Hematopoietic multipotent progenitor cell treated with erythropoietin and hydrocortisone succinate and interleukin-3 and kit ligand, for 6 days (in vitro differentiated cells): ENCODE measurements at regions not wholly inside any gene's neighbourhood (a gene's known extent, or its start where the extent isn't known, plus 50 kb on each side); places are given as distances from the start of the nearest gene placed in this dataset.

Experiments used
- DNase-seq: peaks from one replicate; pipeline ENCODE4 v3.0.0-alpha.2; 2015

DNA sequence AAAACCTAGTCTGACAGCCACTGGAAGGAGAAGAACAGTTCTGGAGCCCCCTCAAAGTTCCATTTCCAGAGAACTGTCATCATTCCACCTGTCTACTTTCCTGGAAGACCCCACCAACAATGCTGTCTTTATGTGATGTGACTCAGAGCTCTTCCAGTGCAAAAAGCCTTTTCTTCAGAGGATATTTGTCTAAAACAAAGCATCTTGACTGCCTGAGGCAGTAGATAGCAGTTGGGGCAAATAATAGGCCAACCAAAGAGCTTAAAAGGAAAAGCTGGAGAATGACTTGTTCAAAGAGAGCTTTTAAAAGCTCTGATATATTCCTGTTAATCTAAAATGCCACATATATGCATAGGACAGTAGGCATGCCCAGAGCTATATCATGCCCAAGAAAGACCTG lies 62.6 kb downstream of the MIS18A start:
- DNase-seq, result no peak

DNA sequence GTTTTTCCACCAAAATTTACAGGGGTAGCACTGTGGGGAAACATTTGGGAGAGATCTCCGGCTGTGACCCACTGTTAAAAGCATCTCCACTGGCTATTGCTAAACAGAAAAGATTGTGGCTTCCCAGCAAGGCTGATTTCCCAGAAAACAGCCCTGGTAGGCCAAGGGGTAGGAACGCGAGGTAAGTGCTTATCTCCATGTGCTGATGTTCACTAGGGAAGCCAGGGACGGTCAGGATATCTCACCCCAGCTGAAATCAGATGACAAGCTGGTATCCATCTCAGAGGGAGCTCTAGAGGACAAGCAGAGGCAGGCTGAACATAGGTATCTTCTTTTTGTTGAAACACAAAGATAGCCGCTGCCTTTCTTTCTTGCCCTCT lies 63.6 kb downstream of the MIS18A start:
- no peak for DNase-seq

DNA sequence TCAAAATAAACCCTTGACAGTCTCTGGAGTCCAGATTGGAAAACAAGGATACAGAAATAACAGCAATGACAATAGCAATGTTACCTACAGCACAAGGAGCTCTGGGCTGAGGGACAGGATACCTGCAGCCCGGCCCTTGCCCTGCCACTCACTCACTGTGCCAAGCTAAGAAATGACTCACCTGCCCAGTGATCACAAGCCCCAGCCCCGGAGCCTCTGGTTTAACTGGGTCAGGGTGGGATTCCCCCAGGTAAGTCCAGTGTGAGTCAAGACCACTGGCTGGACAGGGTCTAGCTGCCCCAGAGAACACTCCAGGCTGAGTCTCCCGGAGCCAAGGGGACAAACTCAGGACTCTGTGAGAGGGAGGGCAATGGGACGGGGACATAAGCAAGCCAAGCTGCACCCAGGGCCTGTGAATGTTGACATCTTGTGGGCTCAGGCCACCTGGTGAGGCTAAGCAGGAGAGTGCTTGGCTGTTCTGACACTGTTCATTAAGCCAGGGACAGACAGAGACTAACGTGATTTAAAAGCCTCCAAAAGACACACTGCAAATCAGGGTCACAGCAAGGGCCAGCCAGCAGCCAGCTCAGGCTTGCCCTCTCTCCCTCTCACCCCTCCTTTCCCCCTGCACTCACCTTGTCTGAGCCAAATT lies 64.1 kb downstream of the MIS18A start:
- no peak for DNase-seq

DNA sequence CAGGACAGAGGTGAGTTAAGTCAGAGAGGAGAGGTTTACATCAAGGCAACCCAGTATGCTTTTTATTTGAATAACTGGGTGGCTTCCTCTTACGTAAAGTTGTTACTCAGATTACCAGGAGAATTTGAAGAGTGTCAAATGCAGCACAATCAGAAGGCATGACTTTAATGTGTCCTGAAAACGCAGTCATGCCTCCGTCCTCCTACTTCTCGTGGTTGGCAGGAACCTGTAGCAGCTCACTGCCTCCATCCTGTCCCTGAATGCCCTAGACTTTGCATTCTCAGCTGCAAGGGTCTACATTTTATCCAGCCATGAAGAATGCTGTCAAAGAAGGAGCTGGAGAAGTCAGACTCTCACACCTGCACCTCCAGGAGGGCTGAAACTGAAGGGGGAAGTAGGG lies 66.7 kb downstream of the MIS18A start:
- no peak for DNase-seq

DNA sequence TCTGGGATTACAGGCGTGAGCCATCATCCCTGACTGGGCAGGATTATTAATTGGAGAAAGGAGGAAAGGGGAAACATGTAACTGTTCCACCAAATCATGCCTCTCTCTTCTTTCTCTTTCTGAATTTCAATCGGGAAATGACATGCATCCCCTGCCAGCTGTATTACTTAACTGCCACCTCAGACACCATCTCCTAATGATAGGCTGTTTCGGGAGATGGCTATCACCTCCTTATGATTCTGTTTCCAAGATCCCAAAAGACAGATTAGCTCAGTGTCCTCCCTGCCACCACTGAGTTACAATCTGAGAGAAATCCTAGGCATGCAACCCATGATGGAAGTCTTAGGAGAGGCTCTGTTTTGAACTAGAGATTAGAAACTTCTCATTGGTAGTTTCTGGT lies 67.5 kb downstream of the MIS18A start:
- no peak for DNase-seq

DNA sequence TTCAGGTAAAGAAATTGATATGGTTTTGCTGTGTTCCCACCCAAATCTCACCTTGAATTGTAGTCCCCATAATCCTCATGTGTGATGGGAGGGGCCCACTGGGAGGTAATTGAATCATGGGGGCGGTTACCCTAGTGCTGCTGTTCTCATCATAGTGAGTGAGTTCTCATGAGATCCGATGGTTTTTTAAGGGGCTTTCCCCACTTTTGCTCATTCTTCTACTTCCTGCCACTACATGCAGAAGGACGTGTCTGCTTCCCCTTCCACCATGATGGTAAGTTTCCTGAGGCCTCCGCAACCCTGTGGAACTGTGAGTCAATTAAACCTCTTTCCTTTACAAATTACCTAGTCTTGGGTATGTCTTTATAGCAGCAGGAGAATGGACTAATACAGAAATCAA lies 69.3 kb downstream of the MIS18A start:
- DNase-seq, result no peak

DNA sequence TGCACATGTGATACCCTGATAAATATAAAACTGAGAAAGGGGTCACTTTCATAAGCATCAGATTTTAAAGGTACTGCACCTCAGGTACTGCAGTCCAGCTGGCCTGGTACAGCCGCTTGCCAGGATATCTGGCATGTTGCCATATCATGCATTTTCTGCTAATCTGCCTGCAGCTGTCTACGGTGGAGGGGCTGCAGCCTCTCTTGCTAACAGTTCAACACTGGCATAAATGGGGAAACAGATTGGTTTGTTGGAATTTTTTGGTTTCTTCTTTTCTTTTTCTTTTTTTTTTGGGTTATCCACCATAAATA lies 71.5 kb downstream of the MIS18A start:
- no peak for DNase-seq

DNA sequence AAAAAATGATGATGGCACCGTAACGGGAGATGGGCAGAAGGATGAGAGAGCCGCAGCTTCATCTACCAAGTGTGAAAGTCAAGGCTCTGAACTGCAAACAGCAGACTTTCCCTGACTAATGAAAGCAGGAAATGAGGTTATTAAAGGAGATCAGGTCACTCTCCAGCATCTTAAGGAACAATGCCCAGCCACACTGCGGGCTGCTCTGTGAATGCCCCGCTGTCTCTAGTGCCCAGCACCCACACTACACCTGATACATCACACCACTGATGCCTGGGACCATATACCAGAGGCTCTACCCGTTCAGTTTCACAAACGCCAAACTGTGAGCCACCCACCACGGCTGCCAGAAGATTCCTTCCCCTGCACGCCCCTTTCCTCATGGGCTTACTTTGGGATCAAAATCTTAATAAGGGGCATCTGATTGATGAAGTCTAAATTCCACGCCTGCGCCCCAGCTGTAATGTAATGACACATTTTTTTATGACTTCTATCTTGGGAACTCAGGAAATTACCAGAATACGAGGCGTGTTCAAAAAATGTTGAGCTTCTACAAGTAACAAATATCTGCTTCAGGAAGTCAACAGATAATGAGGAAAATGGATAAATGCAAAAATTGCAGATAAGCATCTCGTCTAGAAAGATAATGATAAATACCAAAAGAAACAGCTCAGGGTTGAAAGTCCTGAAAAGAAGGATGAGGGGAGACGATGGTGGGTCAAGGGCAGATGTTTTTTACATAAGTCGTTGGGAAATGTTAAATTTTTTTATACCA lies 72.0 kb downstream of the MIS18A start:
- DNase-seq, result no peak

DNA sequence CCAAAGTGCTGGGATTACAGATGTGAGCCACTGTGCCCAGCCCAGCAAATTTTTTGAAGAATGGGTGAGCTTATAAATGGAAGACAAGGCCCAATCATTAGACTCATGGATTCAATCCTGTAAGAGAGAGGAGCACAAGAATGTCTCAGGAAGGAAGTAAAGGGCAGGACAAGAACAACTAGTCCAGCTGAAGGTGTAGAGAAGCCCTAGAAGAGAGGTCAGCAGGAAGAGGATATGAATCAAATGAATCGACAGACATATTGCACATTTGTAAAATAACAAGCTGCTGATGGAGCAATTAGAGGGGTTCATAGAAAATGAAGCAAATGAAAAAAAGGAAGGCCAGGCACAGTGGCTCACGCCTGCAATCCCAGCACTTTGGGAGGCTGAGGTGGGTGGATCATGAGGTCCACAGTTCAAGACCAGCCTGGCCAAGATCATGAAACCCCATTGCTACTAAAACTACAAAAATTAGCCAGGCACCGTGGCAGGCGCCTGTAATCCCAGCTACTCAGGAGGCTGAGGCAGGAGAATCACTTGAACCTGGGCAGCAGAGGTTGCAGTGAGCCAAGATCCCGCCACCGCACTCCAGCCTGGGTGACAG lies 74.9 kb downstream of the MIS18A start:
- DNase-seq, result no peak

DNA sequence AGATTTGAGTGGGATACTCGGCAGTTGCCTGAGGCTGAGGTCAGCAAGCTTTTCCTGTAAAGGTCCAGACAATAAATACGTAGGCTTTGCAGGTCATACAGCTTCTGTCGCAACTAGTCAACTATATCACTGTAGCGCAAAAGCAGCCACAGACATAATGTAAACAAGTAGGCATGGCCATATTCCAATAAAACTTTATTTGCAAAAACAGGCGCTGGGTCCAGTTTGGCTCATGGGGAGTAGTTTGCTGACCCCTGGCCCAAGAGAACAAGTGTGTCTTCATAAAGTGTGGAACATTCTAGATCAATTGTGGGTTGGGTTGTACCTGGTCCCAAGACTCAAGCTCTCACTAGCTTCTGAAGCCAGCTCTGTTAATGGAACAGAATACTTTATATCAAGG lies 78.8 kb downstream of the MIS18A start:
- no peak for DNase-seq

DNA sequence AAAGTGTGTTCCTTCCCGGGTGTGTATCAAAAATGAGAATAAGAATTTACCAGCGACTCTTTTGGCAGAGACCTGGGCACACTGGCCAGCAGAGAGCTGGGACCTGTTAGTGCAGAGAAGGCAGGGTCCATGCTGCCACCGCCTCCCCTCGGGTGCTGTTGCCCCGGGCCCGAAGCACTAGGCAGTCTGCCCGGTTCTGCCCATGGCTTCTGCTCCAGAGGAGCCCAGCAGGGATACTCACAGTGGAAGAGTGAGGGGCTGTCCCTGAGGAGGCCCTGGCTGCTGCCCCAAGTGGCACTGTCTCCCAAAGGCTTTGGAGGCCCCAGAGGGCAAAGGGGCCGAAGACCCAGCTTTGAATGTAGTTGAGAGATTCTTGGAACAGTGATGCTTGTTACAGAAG lies 80.5 kb downstream of the MIS18A start:
- no peak for DNase-seq

DNA sequence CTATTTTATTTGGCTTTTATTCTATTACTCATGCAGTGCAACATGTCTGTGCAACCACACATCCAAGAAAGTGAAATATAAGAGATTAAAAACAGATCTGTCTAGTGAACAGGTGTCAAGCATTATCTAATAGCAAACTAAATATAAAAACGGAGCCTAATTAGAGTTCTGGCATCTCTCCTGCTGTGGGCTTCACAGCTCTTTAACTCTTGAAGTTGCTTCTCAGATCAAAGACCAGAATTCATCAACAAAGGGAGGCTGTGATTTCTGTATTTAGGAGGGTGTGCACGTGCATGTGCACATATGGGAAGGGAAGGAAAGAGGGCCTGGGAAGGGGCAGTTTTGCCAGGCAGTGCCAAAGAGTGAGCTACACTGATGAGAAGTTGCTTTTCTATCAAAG lies 81.0 kb downstream of the MIS18A start:
- no peak for DNase-seq

DNA sequence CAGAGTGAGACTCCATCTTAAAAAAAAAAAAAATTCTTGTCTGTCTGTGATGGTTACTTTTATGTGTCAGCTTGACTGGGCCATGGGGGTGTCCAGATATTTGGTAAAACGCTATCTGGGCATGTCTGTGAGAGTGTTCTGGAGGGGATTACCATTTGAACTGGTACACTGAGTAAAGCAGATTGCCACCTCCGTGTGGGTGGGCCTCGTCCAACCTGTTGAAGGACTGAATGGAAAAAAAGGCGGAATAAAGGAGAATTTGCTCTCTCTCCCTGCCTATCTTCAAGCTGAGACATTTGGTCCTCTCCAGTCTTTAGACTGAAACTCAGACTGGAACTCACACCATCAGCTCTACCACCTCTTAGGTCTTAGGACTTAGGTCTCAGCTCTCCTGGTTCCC lies 82.8 kb downstream of the MIS18A start:
- DNase-seq, result no peak

DNA sequence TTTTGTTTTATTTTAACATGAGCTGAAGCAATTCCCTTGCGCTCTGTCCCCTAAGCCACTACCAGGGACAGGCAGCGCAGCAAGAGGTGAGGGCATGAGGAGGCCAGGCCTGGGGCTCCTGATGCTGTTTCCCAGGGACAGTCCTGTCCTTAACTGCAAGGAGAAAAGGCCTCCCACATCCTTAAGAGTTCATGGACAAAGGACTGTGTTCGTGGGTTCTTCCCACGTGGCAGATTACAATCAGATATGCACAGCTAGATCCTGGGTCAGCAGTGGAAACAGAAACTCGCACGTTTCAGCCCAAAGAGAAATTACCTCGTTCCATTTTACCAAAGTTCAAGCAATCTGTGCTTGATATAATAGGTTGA lies 85.8 kb downstream of the MIS18A start:
- DNase-seq, result no peak

DNA sequence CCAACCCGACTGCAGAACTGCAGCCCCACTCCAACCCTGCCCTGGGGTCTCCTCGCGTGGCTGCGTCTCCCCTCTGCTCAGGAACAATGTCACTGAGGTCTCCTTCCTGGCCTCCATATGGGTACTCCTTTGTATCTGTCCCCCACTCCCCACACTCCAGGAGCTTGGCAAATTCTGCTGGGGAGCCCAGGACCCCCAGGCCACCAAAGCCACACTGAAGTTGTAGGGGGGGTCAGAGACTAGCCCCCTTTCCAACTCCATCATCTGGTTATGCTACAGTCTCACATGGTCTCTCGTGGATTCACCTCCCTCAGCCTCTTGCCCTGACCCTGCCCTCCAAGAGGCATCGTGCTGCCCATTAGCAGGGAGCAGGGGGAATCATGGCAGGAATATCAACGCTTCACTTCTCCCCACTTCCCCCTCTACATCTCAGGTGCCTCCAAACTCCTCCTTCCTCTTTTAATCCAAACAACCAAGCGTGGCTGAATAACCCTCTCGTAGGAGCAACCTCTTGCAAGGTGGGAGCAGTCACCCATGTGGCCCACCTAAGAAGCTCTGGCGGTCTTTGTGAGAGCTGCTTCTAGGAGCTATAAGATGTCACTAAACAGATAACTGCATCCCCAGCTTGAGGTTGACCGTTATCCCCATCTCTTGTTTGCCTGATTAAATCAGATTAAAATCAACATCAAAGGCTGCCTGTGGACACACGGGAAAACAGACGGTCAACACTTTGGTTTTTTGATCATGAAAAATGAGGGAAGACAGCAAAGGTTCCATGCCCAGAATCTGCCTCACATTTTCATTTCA lies 86.4 kb downstream of the MIS18A start:
- no peak for DNase-seq

DNA sequence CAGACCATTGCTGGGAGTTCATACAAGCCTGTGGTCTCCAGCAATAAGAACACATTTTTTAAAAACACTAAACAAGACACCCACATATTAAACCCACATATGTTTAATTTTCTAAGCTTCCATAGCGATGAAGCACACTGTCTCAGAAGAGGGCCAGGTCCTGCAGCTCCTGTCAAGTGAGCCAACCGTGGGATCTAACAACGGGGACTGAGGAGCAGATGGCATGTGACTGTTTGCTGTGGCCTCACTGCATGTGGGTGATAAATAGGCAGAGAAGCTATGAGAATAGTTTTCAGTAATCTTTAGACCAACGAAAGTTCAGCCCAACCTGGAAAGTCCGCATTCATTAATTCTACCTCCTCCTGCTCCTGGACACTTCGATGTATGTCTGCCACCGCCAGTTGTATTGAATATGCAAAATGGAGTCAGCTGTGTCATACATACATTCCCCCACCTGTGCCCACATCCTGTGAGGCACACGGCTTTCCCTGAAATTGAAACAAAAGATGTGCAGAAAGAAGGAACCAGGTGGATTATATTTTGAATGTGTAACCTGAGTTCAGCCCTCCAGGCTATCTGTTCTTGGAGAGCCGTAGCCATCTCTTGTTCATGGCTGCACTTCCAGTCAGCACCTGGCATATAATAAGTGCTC lies 88.2 kb downstream of the MIS18A start:
- DNase-seq, result no peak

DNA sequence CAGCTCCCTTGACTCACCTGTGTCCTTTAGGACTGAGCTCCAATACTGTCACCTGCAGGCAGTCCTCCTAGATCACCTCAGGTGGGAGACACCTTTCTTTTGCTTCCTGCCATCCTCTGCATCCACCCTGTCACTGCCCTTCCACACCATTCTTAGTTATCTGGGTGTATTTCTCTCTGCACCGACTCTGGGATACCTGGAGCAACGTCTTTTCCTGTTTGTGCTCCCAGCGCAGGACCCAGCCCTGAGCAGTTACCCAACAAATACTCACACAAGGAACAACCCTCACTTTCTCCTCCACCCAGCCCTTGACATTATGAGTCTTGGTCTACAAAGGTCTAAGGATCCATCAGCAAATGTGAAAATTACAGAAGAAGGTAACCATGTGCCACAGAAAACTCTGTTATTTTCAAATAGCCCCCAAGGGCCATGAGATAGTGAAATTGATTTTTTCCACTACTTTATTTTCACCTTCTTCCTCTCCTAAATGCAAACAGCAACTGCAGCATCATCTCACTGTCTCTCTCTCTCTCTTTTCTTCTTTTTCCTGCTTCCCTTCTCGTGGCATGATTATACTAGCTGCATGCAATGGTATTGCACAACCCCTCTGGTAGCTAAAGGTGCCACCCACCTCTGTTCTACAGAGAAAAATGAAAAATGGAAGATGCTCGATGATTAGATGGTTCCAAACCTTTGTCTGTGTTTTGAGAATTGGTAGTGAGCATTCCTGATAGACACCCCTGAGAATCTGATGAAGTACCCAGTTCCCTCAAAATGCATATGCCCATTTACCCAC lies 89.0 kb downstream of the MIS18A start:
- DNase-seq, result no peak

DNA sequence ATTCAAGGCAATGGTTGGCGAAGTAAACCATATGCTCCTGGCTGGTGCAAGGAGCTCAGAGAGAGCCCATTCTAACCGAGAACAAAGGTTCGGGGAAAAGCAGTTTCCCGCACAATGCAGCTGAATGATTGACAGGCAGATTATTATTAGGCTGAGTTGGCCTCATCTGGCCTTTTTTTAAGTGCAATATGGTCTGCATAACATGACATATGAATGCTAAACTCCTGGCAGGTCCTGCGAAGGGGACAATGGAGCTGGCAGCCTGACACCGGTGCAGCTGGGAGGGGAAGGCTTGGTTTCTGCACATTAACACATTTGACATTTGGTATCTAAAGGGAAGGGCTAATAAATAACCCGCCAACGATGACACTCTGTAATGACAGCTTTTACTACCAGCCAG lies 92.0 kb downstream of the MIS18A start:
- no peak for DNase-seq

DNA sequence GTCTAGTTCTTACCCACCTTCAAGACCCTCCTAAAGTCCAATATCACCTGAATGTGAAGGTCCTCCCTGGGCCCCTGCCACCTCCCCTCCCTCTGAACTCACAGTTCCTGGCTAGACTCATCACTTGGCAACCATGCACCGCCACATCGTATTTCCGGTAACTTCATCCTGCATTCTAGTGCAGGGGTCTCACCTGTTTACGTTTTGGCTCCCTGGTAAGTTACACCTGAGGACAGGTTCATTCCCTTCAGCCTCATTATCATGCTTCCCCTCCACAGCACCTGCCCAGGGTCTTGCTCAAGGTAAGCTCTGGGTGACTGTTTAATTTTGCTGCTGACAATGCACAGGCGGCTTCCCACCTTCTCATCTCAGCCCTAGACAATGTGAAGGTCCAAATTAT lies 93.1 kb downstream of the MIS18A start:
- DNase-seq, result no peak

DNA sequence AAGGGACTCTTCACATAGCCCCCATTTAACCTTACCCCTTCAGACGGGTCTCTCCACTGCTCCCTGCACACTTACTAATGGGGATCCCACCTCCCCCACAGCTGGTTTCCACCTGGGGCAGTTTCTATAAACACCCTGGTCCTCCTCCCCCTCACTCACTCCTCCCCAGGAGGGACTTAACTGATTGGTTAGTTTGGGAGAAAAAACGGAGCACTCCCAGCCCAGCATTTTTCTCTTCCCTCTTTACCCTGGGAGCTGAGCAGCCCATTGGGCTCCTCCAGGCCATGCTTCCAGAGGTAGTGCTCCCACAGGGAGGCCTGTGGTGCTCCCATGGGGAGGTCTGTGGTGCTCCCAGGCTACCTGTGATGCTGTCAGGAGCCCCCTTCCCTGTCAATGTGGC lies 93.7 kb downstream of the MIS18A start:
- no peak for DNase-seq

DNA sequence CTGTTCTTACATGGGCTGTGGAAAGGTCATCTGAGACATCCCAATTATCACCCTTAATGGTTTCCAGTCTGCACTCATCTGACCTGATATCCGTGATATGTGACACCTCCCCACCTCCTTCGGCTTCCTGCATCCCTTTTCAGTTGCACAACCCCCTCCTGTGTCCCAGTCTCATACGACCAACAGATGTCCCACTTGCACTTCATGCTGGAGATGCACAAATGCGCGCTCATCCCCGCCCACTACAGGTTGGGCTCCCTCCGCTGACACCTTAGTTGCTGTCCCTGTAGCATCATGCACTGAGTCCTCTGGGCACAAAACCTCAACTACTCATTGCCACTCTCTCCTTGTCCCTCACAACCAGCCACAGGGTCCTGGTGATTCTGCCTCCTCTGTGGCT lies 94.4 kb downstream of the MIS18A start:
- DNase-seq, result no peak

DNA sequence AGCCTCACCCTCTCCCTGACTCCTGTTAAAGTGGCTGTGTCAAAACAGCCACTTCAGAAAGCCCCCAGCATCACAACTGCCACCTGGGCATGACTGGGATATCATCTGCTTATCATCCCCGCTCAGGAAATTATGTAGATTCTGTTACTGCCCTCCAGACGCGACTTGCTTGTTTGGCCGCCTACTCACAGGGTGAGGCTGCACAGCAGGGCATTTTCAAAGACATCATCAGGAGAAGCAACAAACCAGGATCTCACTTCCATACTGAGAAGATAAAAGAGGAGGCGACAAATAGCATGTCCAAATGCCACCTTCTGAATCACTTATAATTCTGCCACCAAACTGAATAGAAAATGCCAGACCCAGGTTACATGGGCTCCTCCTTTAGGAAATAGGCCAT lies 94.8 kb downstream of the MIS18A start:
- DNase-seq, result no peak

DNA sequence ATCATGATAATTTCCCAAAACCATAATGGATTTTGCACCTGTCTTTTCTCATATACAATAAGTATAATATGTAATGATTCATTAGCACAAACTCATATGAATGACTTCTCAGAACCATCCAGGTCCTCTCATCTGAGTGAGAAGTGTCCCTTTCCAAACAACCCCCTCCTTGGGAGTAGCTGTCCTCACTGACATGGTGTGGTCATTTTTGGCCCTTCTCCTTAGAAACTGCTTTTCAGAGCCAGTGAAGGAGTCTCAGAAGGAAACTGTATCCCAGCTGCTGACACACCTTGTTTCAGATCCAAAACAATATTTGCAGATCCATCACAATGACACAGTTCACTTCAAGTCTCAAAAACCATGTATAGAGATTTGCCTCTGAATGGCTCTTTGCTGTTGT lies 95.5 kb downstream of the MIS18A start:
- no peak for DNase-seq
